Uterus (tissue), 3 donors: ENCODE measurements at regions not wholly inside any gene's neighbourhood (a gene's known extent, or its start where the extent isn't known, plus 50 kb on each side); places are given as distances from the start of the nearest gene placed in this dataset.

Experiments used
- DNase-seq, 2 donors: peaks; one replicate each; pipeline ENCODE4 v3.0.0-alpha.2; 2019 to 2020
- H3K27ac ChIP-seq, 2 donors: fragments of 200-600 bp; sonication (generic); 1 replicate in 1 of 2; 2 replicates in 1 of 2; pipeline ENCODE4 v1.5.1; 2016 to 2018
- H3K27me3 ChIP-seq, 2 donors: fragments of 200-600 bp; sonication (generic); one replicate each; pipeline ENCODE4 v1.5.1; 2018 to 2019; ENCODE audit warnings: control low read depth in 1 of 2
- H3K36me3 ChIP-seq, 2 donors: fragments of 200-600 bp; sonication (generic); one replicate each; pipeline ENCODE4 v1.5.1; 2019; ENCODE audit warnings: control low read depth in 1 of 2
- H3K4me1 ChIP-seq, 2 donors: fragments of 200-600 bp; sonication (generic); one replicate each; pipeline ENCODE4 v1.5.1; 2018 to 2019; ENCODE audit warnings: control low read depth in 1 of 2
- H3K4me3 ChIP-seq, 2 donors: fragments of 200-600 bp; sonication (generic); 1 replicate in 1 of 2; 2 replicates in 1 of 2; pipeline ENCODE4 v1.5.1; 2018 to 2019; ENCODE audit warnings: mild to moderate bottlenecking in 1 of 2
- H3K9me3 ChIP-seq, 2 donors: fragments of 200-600 bp; sonication (generic); one replicate each; pipeline ENCODE4 v1.5.1; 2019; ENCODE audit warnings: control low read depth in 1 of 2
- POLR2A ChIP-seq, 2 donors: fragments of 450-650 bp; IDR thresholded peaks; one replicate each; pipeline ENCODE4 v1.6.1; 2016; ENCODE audit warnings: antibody characterized with exemption in 2 of 2, mild to moderate bottlenecking in 1 of 2, moderate library complexity in 1 of 2
- intact Hi-C: fragments of 100-400 bp; cut with DNase I; formaldehyde crosslinking; loops from one replicate; pipeline ENCODE4 v1.15.1; 2023; ENCODE audit warnings: low total_unique reads
- TF ChIP-seq, protein P1 (sequence below), 4 experiments: fragments of 200-600 bp in 2 of 4; fragments of 450-650 bp in 2 of 4; sonication (generic) in 2 of 4; IDR thresholded peaks; one replicate each; pipeline ENCODE4 v1.5.1; 2016 to 2019; ENCODE audit warnings: antibody characterized with exemption in 4 of 4, mild to moderate bottlenecking in 2 of 4, moderate library complexity in 1 of 4
- donor health status: DM: yes; HTN: yes; CAD: no.

DNA sequence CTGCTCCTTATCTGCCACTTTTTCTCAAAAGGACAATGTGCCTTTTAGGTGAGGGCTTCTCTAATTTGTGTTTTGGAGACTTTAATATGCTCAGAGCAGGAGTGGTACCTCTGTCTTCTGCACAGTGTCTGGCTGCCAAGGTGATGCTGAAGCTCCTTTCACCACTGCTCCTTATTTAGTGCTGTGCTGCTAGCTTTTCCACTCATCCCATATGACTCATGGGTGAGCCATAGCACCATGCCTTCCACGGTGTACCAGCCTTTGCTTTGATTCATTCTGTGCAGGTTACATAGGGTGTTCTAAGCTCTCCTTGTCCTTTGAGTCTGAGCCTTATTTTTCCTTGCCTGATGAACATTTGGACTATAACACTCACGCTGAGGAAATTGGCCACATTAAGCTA lies 202.4 kb downstream of the ARL6IP6 start:
- no peaks in the 10 kb centered on the region for H3K27me3 ChIP-seq
- no peaks in the 10 kb centered on the region for H3K9me3 ChIP-seq
- TF ChIP-seq, protein P1, sequence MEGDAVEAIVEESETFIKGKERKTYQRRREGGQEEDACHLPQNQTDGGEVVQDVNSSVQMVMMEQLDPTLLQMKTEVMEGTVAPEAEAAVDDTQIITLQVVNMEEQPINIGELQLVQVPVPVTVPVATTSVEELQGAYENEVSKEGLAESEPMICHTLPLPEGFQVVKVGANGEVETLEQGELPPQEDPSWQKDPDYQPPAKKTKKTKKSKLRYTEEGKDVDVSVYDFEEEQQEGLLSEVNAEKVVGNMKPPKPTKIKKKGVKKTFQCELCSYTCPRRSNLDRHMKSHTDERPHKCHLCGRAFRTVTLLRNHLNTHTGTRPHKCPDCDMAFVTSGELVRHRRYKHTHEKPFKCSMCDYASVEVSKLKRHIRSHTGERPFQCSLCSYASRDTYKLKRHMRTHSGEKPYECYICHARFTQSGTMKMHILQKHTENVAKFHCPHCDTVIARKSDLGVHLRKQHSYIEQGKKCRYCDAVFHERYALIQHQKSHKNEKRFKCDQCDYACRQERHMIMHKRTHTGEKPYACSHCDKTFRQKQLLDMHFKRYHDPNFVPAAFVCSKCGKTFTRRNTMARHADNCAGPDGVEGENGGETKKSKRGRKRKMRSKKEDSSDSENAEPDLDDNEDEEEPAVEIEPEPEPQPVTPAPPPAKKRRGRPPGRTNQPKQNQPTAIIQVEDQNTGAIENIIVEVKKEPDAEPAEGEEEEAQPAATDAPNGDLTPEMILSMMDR (IDR thresholded peaks at IDR 0.05) = no peak
- TF ChIP-seq POLR2A (IDR thresholded peaks at IDR 0.05) = no peak
- no peaks in the 10 kb centered on the region for H3K36me3 ChIP-seq
- H3K4me3 ChIP-seq = no peak overlapping the region
- DNase-seq = no peak
- H3K27ac ChIP-seq = no peak overlapping the region
- intact Hi-C loops = no loop called here
- no peaks in the 10 kb centered on the region for H3K4me1 ChIP-seq

DNA sequence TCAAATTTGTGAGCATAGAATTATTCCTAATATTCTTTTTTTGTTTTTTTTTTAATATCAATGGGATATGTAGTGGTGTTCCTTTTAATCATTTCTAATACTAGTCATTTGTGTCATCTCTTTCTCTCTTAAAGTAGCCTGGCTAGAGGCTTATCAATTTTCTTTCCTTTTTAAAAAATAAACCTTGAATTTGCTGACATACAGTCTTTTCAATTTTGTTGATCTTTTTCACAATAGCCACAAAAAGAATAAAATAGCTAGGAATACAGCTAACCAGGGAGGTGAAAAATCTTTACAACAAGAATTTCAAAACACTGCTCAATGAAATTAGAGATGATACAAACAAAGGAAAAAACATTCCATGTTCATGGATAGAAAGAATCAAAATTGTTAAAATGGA lies 192.6 kb downstream of the ARL6IP6 start:
- intact Hi-C loops = no loop called here
- no peak for DNase-seq
- no peak overlapping the region for H3K4me3 ChIP-seq

DNA sequence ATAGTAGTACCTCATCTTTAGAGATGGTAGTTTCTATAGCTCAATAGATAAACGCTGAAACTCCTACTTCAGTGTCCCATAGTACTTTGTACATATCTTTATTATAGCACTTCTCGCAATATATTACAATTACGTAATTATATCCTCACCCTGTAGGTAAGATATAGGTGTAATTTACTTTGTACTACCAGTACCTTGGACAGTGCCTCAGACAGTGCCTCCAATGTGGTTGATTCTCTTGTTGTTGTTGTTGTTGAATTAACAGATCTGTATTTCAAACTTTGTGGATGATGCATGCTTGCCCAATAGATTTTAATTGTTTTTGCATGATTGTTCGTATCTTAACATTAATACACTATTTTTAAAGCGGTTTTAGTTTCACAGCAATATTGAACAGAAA lies 188.6 kb downstream of the ARL6IP6 start:
- no peak for DNase-seq
- Histone ChIP-seq H3K4me1 (no peaks in the 10 kb centered on the region), H3K36me3 (no peaks in the 10 kb centered on the region), H3K27me3 (no peaks in the 10 kb centered on the region), H3K27ac (no peak overlapping the region), H3K4me3 (no peak overlapping the region), H3K9me3 (no peaks in the 10 kb centered on the region)
- intact Hi-C loops = no loop called here
- TF ChIP-seq POLR2A (IDR thresholded peaks at IDR 0.05) = no peak
- TF ChIP-seq, protein P1 (IDR thresholded peaks at IDR 0.05) = no peak

More for the DNA sequence above, 192.6 kb downstream of the ARL6IP6 start:
- Histone ChIP-seq H3K27ac (no peak overlapping the region), H3K36me3 (no peaks in the 10 kb centered on the region), H3K9me3 (no peaks in the 10 kb centered on the region), H3K27me3 (no peaks in the 10 kb centered on the region), H3K4me1 (no peaks in the 10 kb centered on the region)
- TF ChIP-seq, protein P1 (IDR thresholded peaks at IDR 0.05) = no peak
- no peak for TF ChIP-seq POLR2A (IDR thresholded peaks at IDR 0.05)

DNA sequence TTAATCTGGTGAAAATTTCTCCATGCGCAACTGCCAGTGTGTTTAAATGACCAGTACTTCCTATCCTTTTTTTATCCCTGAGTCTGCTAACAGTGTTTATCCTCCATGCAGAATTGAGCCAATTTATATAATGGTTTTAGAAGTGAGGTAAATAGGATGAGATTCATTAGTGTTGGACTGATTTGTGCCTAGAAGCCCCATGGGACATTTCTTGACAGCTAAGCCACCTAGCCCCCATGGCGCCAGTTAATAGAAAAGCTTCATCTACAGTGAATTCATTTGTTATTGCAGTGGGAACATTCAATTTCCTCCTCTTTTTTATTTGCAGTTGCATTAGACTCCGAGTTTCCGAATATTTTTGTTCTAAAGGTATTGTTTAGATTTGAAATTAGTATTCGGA lies 175.6 kb downstream of the ARL6IP6 start:
- Histone ChIP-seq H3K27me3 (no peaks in the 10 kb centered on the region), H3K9me3 (no peaks in the 10 kb centered on the region), H3K4me3 (no peak overlapping the region), H3K36me3 (no peaks in the 10 kb centered on the region), H3K4me1 (no peaks in the 10 kb centered on the region), H3K27ac (no peak overlapping the region)
- intact Hi-C loops = no loop called here
- no peak for TF ChIP-seq POLR2A (IDR thresholded peaks at IDR 0.05)
- TF ChIP-seq, protein P1 (IDR thresholded peaks at IDR 0.05) = no peak
- DNase-seq = no peak

DNA sequence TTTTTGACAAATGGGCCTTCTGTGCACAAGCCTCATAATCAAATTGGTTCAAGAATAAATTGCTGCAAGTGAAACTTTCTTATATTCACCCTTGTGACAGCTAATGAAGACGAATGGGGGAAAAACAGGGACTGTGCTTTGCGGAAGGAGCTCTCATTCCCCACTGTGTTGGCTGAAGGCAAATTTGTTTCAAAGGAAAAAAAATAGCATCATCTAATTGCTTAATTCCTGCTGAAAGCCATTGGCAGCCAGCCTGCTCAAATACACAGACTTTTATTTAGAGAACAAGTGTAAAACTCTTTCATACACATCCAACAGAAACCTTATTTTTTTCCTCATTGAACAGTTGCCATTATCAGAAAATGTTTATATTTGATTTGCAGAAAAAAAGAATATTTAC lies 172.3 kb downstream of the ARL6IP6 start:
- Histone ChIP-seq H3K36me3 (no peaks in the 10 kb centered on the region), H3K4me3 (no peak overlapping the region), H3K4me1 (no peaks in the 10 kb centered on the region), H3K27me3 (no peaks in the 10 kb centered on the region), H3K27ac (no peak overlapping the region), H3K9me3 (no peaks in the 10 kb centered on the region)
- intact Hi-C loops = no loop called here
- no peak for TF ChIP-seq POLR2A (IDR thresholded peaks at IDR 0.05)
- TF ChIP-seq, protein P1 (IDR thresholded peaks at IDR 0.05) = no peak
- no peak for DNase-seq
